Neuronal stem cell (in vitro differentiated cells): ENCODE measurements at regions not wholly inside any gene's neighbourhood (a gene's known extent, or its start where the extent isn't known, plus 50 kb on each side); places are given as distances from the start of the nearest gene placed in this dataset.

Source experiments
- DNase-seq: peaks from one replicate; pipeline ENCODE4 v3.0.0-alpha.2; 2013; ENCODE audit warnings: low spot score
- H2AFZ ChIP-seq: one replicate; pipeline ENCODE4 v1.6.1; 2013; ENCODE audit warnings: mild to moderate bottlenecking, low read length, inconsistent platforms
- H2AK5ac ChIP-seq: 2 replicates; pipeline ENCODE4 v1.6.1; 2013; ENCODE audit warnings: low read depth, mild to moderate bottlenecking, inconsistent platforms, low read length, moderate library complexity, mixed read lengths
- H2BK120ac ChIP-seq: 2 replicates; pipeline ENCODE4 v1.6.1; 2013; ENCODE audit warnings: low read depth, mild to moderate bottlenecking, inconsistent platforms, low read length, moderate library complexity, mixed read lengths
- H2BK12ac ChIP-seq: one replicate; pipeline ENCODE4 v1.6.1; 2013; ENCODE audit warnings: low read length, inconsistent platforms
- H2BK15ac ChIP-seq: 2 replicates; pipeline ENCODE4 v1.6.1; 2013; ENCODE audit warnings: mild to moderate bottlenecking, low read length, inconsistent platforms, mixed read lengths
- H2BK5ac ChIP-seq: one replicate; pipeline ENCODE4 v1.6.1; 2013; ENCODE audit warnings: inconsistent platforms, mild to moderate bottlenecking, low read length, moderate library complexity
- H3K14ac ChIP-seq: one replicate; pipeline ENCODE4 v1.6.1; 2013; ENCODE audit warnings: low read length, inconsistent platforms
- H3K18ac ChIP-seq: 2 replicates; pipeline ENCODE4 v1.6.1; 2013; ENCODE audit warnings: low read length, inconsistent platforms
- H3K23ac ChIP-seq: 2 replicates; pipeline ENCODE4 v1.6.1; 2013; ENCODE audit warnings: low read depth, mild to moderate bottlenecking, mixed read lengths, low read length, inconsistent platforms; ENCODE audit not compliant: poor library complexity
- H3K27ac ChIP-seq: replicated peaks from 3 replicates; pipeline ENCODE4 v1.5.1; 2013; ENCODE audit warnings: low read length, inconsistent platforms
- H3K27me3 ChIP-seq, 3 experiments: 2 replicates each; pipeline ENCODE4 v1.6.1; 2013; ENCODE audit warnings: low read length in 3 of 3, mild to moderate bottlenecking in 2 of 3, inconsistent platforms in 1 of 3, low read depth in 1 of 3, mixed read lengths in 1 of 3, moderate library complexity in 1 of 3; ENCODE audit not compliant: control insufficient read depth in 3 of 3, insufficient read depth in 3 of 3
- H3K36me3 ChIP-seq, 2 donors: replicated peaks in 1 of 2; 2 replicates each; pipeline ENCODE4 v1.6.1; 2013; ENCODE audit warnings: low read length in 2 of 2; ENCODE audit not compliant: control insufficient read depth in 2 of 2, insufficient read depth in 2 of 2
- H3K4ac ChIP-seq: 2 replicates; pipeline ENCODE4 v1.6.1; 2013; ENCODE audit warnings: inconsistent platforms, mild to moderate bottlenecking, low read length, moderate library complexity
- H3K4me1 ChIP-seq, 2 donors: 1 replicate in 1 of 2; 2 replicates in 1 of 2; pipeline ENCODE4 v1.6.1; 2013; ENCODE audit warnings: low read length in 2 of 2, low read depth in 1 of 2; ENCODE audit not compliant: control insufficient read depth in 2 of 2, insufficient read depth in 1 of 2
- H3K4me2 ChIP-seq: one replicate; pipeline ENCODE4 v1.6.1; 2013; ENCODE audit warnings: mild to moderate bottlenecking, low read length, inconsistent platforms; ENCODE audit not compliant: insufficient read depth, poor library complexity, severe bottlenecking
- H3K4me3 ChIP-seq, 2 donors: 2 replicates each; pipeline ENCODE4 v1.5.1; 2013; ENCODE audit warnings: low read length in 2 of 2, mild to moderate bottlenecking in 2 of 2, inconsistent platforms in 1 of 2, moderate library complexity in 1 of 2
- H3K79me1 ChIP-seq: one replicate; pipeline ENCODE4 v1.6.1; 2013; ENCODE audit warnings: low read depth, mild to moderate bottlenecking, inconsistent platforms, low read length, moderate library complexity
- H3K9ac ChIP-seq: one replicate; pipeline ENCODE4 v1.6.1; 2013; ENCODE audit warnings: mild to moderate bottlenecking, low read depth, low read length, inconsistent platforms; ENCODE audit not compliant: poor library complexity
- H3K9me3 ChIP-seq, 2 donors: replicated peaks in 1 of 2; 2 replicates each; pipeline versions ENCODE3 to v1.6.1; 2013; ENCODE audit warnings: low read length in 2 of 2, mild to moderate bottlenecking in 2 of 2, inconsistent platforms in 1 of 2, low read depth in 1 of 2, mixed read lengths in 1 of 2, moderate library complexity in 1 of 2; ENCODE audit not compliant: control insufficient read depth in 2 of 2, insufficient read depth in 1 of 2
- H4K8ac ChIP-seq: one replicate; pipeline ENCODE4 v1.6.1; 2013; ENCODE audit warnings: low read depth, mild to moderate bottlenecking, inconsistent platforms, low read length, moderate library complexity
- H4K91ac ChIP-seq: one replicate; pipeline ENCODE4 v1.6.1; 2013; ENCODE audit warnings: low read length, low read depth, mild to moderate bottlenecking, inconsistent platforms; ENCODE audit not compliant: poor library complexity
- WGBS, 2 donors: extraction: QIAGEN DNeasy Blood & Tissue Kit; methylation state at CpG; one replicate each; pipeline ENCODE4 v1.1.7; 2013; ENCODE audit warnings: missing lambda C conversion rate in 2 of 2, mixed read lengths in 1 of 2; ENCODE audit not compliant: insufficient read length in 2 of 2, insufficient replicate concordance in 1 of 2; ENCODE audit errors: extremely low coverage in 2 of 2; 5-methylcytosine and 5-hydroxymethylcytosine counted together

GRCh38 chr6:128599036-128599435 lies 78.6 kb upstream of the PTPRK start:
- Histone ChIP-seq H3K4ac (no peak overlapping the region), H3K79me1 (no peaks in the 10 kb centered on the region), H2BK5ac (no peak overlapping the region), H2BK15ac (no peak overlapping the region), H3K18ac (no peak overlapping the region), H2BK12ac (no peak overlapping the region), H3K14ac (no peak overlapping the region), H3K4me1 (peaks cover 2 to 23% of the 10 kb centered on the region in 2 donors), H4K91ac (no peak overlapping the region), H4K8ac (no peak overlapping the region), H3K27ac (no peak overlapping the region), H2AFZ (no peak overlapping the region), H2BK120ac (no peak overlapping the region), H3K4me3 (no peak overlapping the region), H3K27me3 (peaks cover 0 to 2% (median 0%) of the 10 kb centered on the region in 3 experiments), H2AK5ac (no peak overlapping the region), H3K36me3 (no peaks in the 10 kb centered on the region), H3K9ac (no peak overlapping the region), H3K4me2 (no peak overlapping the region), H3K9me3 (no peaks in the 10 kb centered on the region), H3K23ac (no peak overlapping the region)
- DNase-seq, result no peak
- WGBS, 2 donors, result no CpG with 5 or more reads among the region's 2 CpGs

- H3K14ac ChIP-seq, result no peak overlapping the region
- no peak for DNase-seq
- H2AFZ ChIP-seq, result no peak overlapping the region
- no peak overlapping the region for H2BK12ac ChIP-seq
- H4K91ac ChIP-seq, result no peak overlapping the region
- H3K9me3 ChIP-seq, result no peaks in the 10 kb centered on the region
- no peak overlapping the region for H2AK5ac ChIP-seq
- no peak overlapping the region for H2BK5ac ChIP-seq
- no peak overlapping the region for H3K27ac ChIP-seq
- H2BK120ac ChIP-seq, result no peak overlapping the region
- no peak overlapping the region for H3K4ac ChIP-seq
- H3K4me1 ChIP-seq, result peaks cover 2 to 23% of the 10 kb centered on the region in 2 donors
- no peak overlapping the region for H3K4me2 ChIP-seq
- H2BK15ac ChIP-seq, result no peak overlapping the region
- no peaks in the 10 kb centered on the region for H3K36me3 ChIP-seq
- no peak overlapping the region for H3K23ac ChIP-seq
- H3K27me3 ChIP-seq, result no peaks in the 10 kb centered on the region
- H3K79me1 ChIP-seq, result no peaks in the 10 kb centered on the region
- WGBS, 2 donors, result no CpG with 5 or more reads among the region's 2 CpGs
- no peak overlapping the region for H3K18ac ChIP-seq
- H3K4me3 ChIP-seq, result no peak overlapping the region
- no peak overlapping the region for H4K8ac ChIP-seq
- no peak overlapping the region for H3K9ac ChIP-seq
These were observed 78.2 kb upstream of the PTPRK start for GRCh38 chr6:128598571-128598970.

GRCh38 chr6:128597956-128598355 lies 77.6 kb upstream of the PTPRK start:
- Histone ChIP-seq H3K14ac (no peak overlapping the region), H2AK5ac (no peak overlapping the region), H4K91ac (no peak overlapping the region), H3K4me3 (no peak overlapping the region), H3K23ac (no peak overlapping the region), H3K27me3 (no peaks in the 10 kb centered on the region), H3K9me3 (no peaks in the 10 kb centered on the region), H4K8ac (no peak overlapping the region), H3K4me2 (no peak overlapping the region), H2BK5ac (no peak overlapping the region), H3K79me1 (no peaks in the 10 kb centered on the region), H3K9ac (no peak overlapping the region), H3K4ac (no peak overlapping the region), H2BK15ac (no peak overlapping the region), H3K18ac (no peak overlapping the region), H3K27ac (no peak overlapping the region), H3K36me3 (no peaks in the 10 kb centered on the region), H2BK12ac (no peak overlapping the region), H2AFZ (no peak overlapping the region), H2BK120ac (no peak overlapping the region), H3K4me1 (peaks cover 2 to 23% of the 10 kb centered on the region in 2 donors)
- DNase-seq, result no peak

- no peak overlapping the region for H3K4me3 ChIP-seq
- H3K9me3 ChIP-seq, result no peaks in the 10 kb centered on the region
- no peak for DNase-seq
- no peak overlapping the region for H3K18ac ChIP-seq
- no peak overlapping the region for H2BK15ac ChIP-seq
- H3K9ac ChIP-seq, result no peak overlapping the region
- no peak overlapping the region for H3K4ac ChIP-seq
- no peak overlapping the region for H3K27ac ChIP-seq
- no peak overlapping the region for H3K14ac ChIP-seq
- peaks cover 2 to 23% of the 10 kb centered on the region in 2 donors for H3K4me1 ChIP-seq
- no peak overlapping the region for H4K91ac ChIP-seq
- H3K23ac ChIP-seq, result no peak overlapping the region
- H3K36me3 ChIP-seq, result no peaks in the 10 kb centered on the region
- H4K8ac ChIP-seq, result no peak overlapping the region
- no peak overlapping the region for H2AK5ac ChIP-seq
- no peaks in the 10 kb centered on the region for H3K79me1 ChIP-seq
- H2BK12ac ChIP-seq, result no peak overlapping the region
- H3K27me3 ChIP-seq, result no peaks in the 10 kb centered on the region
- H2BK5ac ChIP-seq, result no peak overlapping the region
- H2AFZ ChIP-seq, result no peak overlapping the region
- H2BK120ac ChIP-seq, result no peak overlapping the region
- no peak overlapping the region for H3K4me2 ChIP-seq
These were observed 76.6 kb upstream of the PTPRK start for GRCh38 chr6:128597004-128597403.
